Keratinocyte (primary cell): ENCODE measurements at regions not wholly inside any gene's neighbourhood (a gene's known extent, or its start where the extent isn't known, plus 50 kb on each side); places are given as distances from the start of the nearest gene placed in this dataset.

Source experiments
- DNase-seq: peaks from one replicate; pipeline ENCODE4 v3.0.0-alpha.2; 2011; ENCODE audit warnings: low read depth, missing footprints, low spot score
- FAIRE-seq: peaks from 2 replicates; lab custom pipeline; 2011; peaks lifted over from hg19 to GRCh38; lab: Jason Lieb, UNC
- H2AFZ ChIP-seq: 2 replicates; pipeline ENCODE4 v1.6.0; 2012; ENCODE audit warnings: low read length, control low read depth, inconsistent platforms; ENCODE audit not compliant: control insufficient read depth
- H3K27ac ChIP-seq: 2 replicates; pipeline ENCODE4 v1.5.1; 2011; ENCODE audit warnings: low read length; ENCODE audit not compliant: control insufficient read depth, insufficient read depth
- H3K27me3 ChIP-seq: 3 replicates; pipeline ENCODE4 v1.6.0; 2011; ENCODE audit warnings: low read length; ENCODE audit not compliant: control insufficient read depth, insufficient read depth; ENCODE audit errors: extremely low read depth
- H3K36me3 ChIP-seq, 2 experiments: 2 replicates in 1 of 2; 3 replicates in 1 of 2; pipeline ENCODE4 v1.5.1; 2011; ENCODE audit warnings: low read length in 2 of 2, mild to moderate bottlenecking in 1 of 2; ENCODE audit not compliant: control insufficient read depth in 2 of 2, insufficient read depth in 2 of 2; ENCODE audit errors: extremely low read depth in 1 of 2
- H3K4me1 ChIP-seq: 3 replicates; pipeline ENCODE4 v1.5.1; 2011; ENCODE audit warnings: low read length; ENCODE audit not compliant: control insufficient read depth, insufficient read depth; ENCODE audit errors: extremely low read depth
- H3K4me2 ChIP-seq: 3 replicates; pipeline ENCODE4 v1.6.0; 2011; ENCODE audit warnings: low read depth, low read length; ENCODE audit not compliant: control insufficient read depth, insufficient read depth; ENCODE audit errors: extremely low read depth
- H3K4me3 ChIP-seq, 3 experiments: fragments of 200-600 bp in 1 of 3; sonication (generic) in 1 of 3; 2 replicates in 2 of 3; 3 replicates in 1 of 3; pipeline ENCODE4 v1.5.1; 2011 to 2016; ENCODE audit warnings: low read length in 3 of 3, mild to moderate bottlenecking in 3 of 3, control low read depth in 2 of 3, inconsistent platforms in 1 of 3, low read depth in 1 of 3, mixed read lengths in 1 of 3, mixed run types in 1 of 3, moderate library complexity in 1 of 3; ENCODE audit not compliant: control insufficient read depth in 2 of 3, insufficient read depth in 2 of 3; ENCODE audit errors: extremely low read depth in 1 of 3
- H3K79me2 ChIP-seq: 2 replicates; pipeline ENCODE4 v1.6.0; 2012; ENCODE audit warnings: low read length; ENCODE audit not compliant: control insufficient read depth, insufficient read depth
- H3K9ac ChIP-seq: 3 replicates; pipeline ENCODE4 v1.6.0; 2011; ENCODE audit warnings: low read length; ENCODE audit not compliant: control insufficient read depth, insufficient read depth; ENCODE audit errors: extremely low read depth
- H3K9me1 ChIP-seq: 3 replicates; pipeline ENCODE4 v1.6.0; 2011; ENCODE audit warnings: low read length; ENCODE audit not compliant: control insufficient read depth, insufficient read depth; ENCODE audit errors: extremely low read depth
- H3K9me3 ChIP-seq: 2 replicates; pipeline ENCODE4 v1.5.1; 2012; ENCODE audit warnings: low read depth, low read length; ENCODE audit not compliant: control insufficient read depth
- H4K20me1 ChIP-seq: 3 replicates; pipeline ENCODE4 v1.6.0; 2011; ENCODE audit warnings: low read length; ENCODE audit not compliant: control insufficient read depth, insufficient read depth; ENCODE audit errors: extremely low read depth
- CTCF ChIP-seq, 3 experiments: IDR thresholded peaks in 1 of 3; conservative IDR thresholded peaks in 1 of 3; optimal IDR thresholded peaks in 1 of 3; 2 replicates in 2 of 3; 3 replicates in 1 of 3; pipeline versions ENCODE3 to v1.5.1; 2011; ENCODE audit warnings: low read length in 3 of 3, mild to moderate bottlenecking in 3 of 3, moderate library complexity in 2 of 3, control low read depth in 1 of 3, inconsistent platforms in 1 of 3; ENCODE audit not compliant: insufficient read depth in 2 of 3; ENCODE audit errors: extremely low read depth in 1 of 3
- EZH2 ChIP-seq: IDR thresholded peaks from one replicate; pipeline ENCODE4 v1.6.1; 2012; ENCODE audit warnings: inconsistent platforms, mild to moderate bottlenecking, low read length, moderate library complexity
- dilution Hi-C: fragments of 300-500 bp; cut with MboI; formaldehyde crosslinking; loops from one replicate; pipeline ENCODE4 v1.7.0; 2020; ENCODE audit warnings: low sequenced_read_pairs; ENCODE audit not compliant: extremely low pct_ligation_motif_present

GRCh38 chr3:146834917-146835316 is 229.8 kb upstream of the PLSCR5 start:
- no peak for FAIRE-seq
- Histone ChIP-seq H4K20me1 (no peaks in the 10 kb centered on the region), H3K4me2 (no peak overlapping the region), H3K4me1 (no peaks in the 10 kb centered on the region), H2AFZ (no peak overlapping the region), H3K4me3 (no peak overlapping the region), H3K79me2 (no peaks in the 10 kb centered on the region), H3K9me1 (no peaks in the 10 kb centered on the region), H3K9me3 (no peaks in the 10 kb centered on the region), H3K9ac (no peak overlapping the region), H3K27ac (no peak overlapping the region), H3K36me3 (no peaks in the 10 kb centered on the region), H3K27me3 (no peaks in the 10 kb centered on the region)
- dilution Hi-C loops, result no loop called here
- TF ChIP-seq EZH2 (no peak), CTCF (optimal IDR thresholded peaks at IDR 0.05 in 1 of 3, IDR thresholded peaks at IDR 0.05 in 1 of 3, conservative IDR thresholded peaks at IDR 0.05 in 1 of 3; ENCODE audit: extremely low read depth in 1 of 3, insufficient read depth in 2 of 3, low read length in 3 of 3) (no peak)
- DNase-seq, result no peak

GRCh38 chr3:146832857-146833458 is 227.8 kb upstream of the PLSCR5 start:
- H3K4me3 ChIP-seq, result no peak overlapping the region
- H3K9me3 ChIP-seq, result no peaks in the 10 kb centered on the region
- H3K27me3 ChIP-seq, result no peaks in the 10 kb centered on the region
- no peaks in the 10 kb centered on the region for H3K9me1 ChIP-seq
- no peak overlapping the region for H3K9ac ChIP-seq
- no peak overlapping the region for H2AFZ ChIP-seq
- H3K4me2 ChIP-seq, result no peak overlapping the region
- DNase-seq, result no peak
- H3K79me2 ChIP-seq, result no peaks in the 10 kb centered on the region
- H3K27ac ChIP-seq, result no peak overlapping the region
- H3K4me1 ChIP-seq, result no peaks in the 10 kb centered on the region
- H3K36me3 ChIP-seq, result no peaks in the 10 kb centered on the region
- dilution Hi-C loops, result no loop called here
- TF ChIP-seq EZH2 (no peak), CTCF (optimal IDR thresholded peaks at IDR 0.05 in 1 of 3, IDR thresholded peaks at IDR 0.05 in 1 of 3, conservative IDR thresholded peaks at IDR 0.05 in 1 of 3; ENCODE audit: extremely low read depth in 1 of 3, insufficient read depth in 2 of 3, low read length in 3 of 3) (no peak)
- no peak for FAIRE-seq
- H4K20me1 ChIP-seq, result no peaks in the 10 kb centered on the region
